Neural progenitor cell (in vitro differentiated cells): ENCODE measurements at regions not wholly inside any gene's neighbourhood (a gene's known extent, or its start where the extent isn't known, plus 50 kb on each side); places are given as distances from the start of the nearest gene placed in this dataset.

Source experiments
- DNase-seq: peaks from one replicate; pipeline ENCODE4 v3.0.0-alpha.2; 2016; ENCODE audit warnings: low spot score
- H2AFZ ChIP-seq: fragments of 200-600 bp; sonication (generic); replicated peaks from 2 replicates; pipeline ENCODE4 v1.6.1; 2016; ENCODE audit warnings: antibody characterized with exemption
- H3F3A ChIP-seq: fragments of 200-600 bp; sonication (generic); 2 replicates; pipeline ENCODE4 v1.6.1; 2016; ENCODE audit warnings: antibody characterized with exemption, low read depth
- H3K27ac ChIP-seq: fragments of 200-600 bp; sonication (generic); 2 replicates; pipeline ENCODE4 v1.5.1; 2016; ENCODE audit warnings: mild to moderate bottlenecking
- H3K27me3 ChIP-seq: fragments of 200-600 bp; sonication (generic); 2 replicates; pipeline ENCODE4 v1.6.1; 2016; ENCODE audit warnings: mild to moderate bottlenecking, moderate library complexity
- H3K36me3 ChIP-seq: fragments of 200-600 bp; sonication (generic); 2 replicates; pipeline ENCODE4 v1.5.1; 2016
- H3K4me1 ChIP-seq: fragments of 200-600 bp; sonication (generic); 2 replicates; pipeline ENCODE4 v1.6.1; 2016; ENCODE audit warnings: mixed run types
- H3K4me2 ChIP-seq: fragments of 200-600 bp; sonication (generic); 2 replicates; pipeline ENCODE4 v1.6.1; 2016
- H3K4me3 ChIP-seq: fragments of 200-600 bp; sonication (generic); 2 replicates; pipeline ENCODE4 v1.5.1; 2016
- H3K79me2 ChIP-seq: fragments of 200-600 bp; sonication (generic); 2 replicates; pipeline ENCODE4 v1.6.1; 2016; ENCODE audit warnings: low read depth
- H3K9ac ChIP-seq: fragments of 200-600 bp; sonication (generic); 2 replicates; pipeline ENCODE4 v1.6.1; 2016
- H3K9me3 ChIP-seq: fragments of 200-600 bp; sonication (generic); 2 replicates; pipeline ENCODE4 v1.5.1; 2016; ENCODE audit warnings: low read depth
- H4K20me1 ChIP-seq: fragments of 200-600 bp; sonication (generic); 2 replicates; pipeline ENCODE4 v1.6.1; 2016; ENCODE audit warnings: low read depth
- H3K27ac Mint-ChIP-seq: 3 replicates; pipeline ENCODE4 v1.8.0; 2021; ENCODE audit warnings: mixed read lengths
- H3K27me3 Mint-ChIP-seq: 2 replicates; pipeline ENCODE4 v1.8.0; 2022; ENCODE audit warnings: low read depth, mild to moderate bottlenecking, inconsistent platforms, moderate library complexity, mixed read lengths; ENCODE audit not compliant: insufficient read depth
- H3K36me3 Mint-ChIP-seq: 3 replicates; pipeline ENCODE4 v1.8.0; 2021; ENCODE audit warnings: mixed read lengths
- H3K4me1 Mint-ChIP-seq: 3 replicates; pipeline ENCODE4 v1.8.0; 2021; ENCODE audit warnings: mixed read lengths
- H3K4me3 Mint-ChIP-seq: 3 replicates; pipeline ENCODE4 v1.8.0; 2021; ENCODE audit warnings: mild to moderate bottlenecking, moderate library complexity, mixed read lengths
- H3K9me3 Mint-ChIP-seq: 3 replicates; pipeline ENCODE4 v1.8.0; 2020; ENCODE audit warnings: mixed read lengths
- EZH2 ChIP-seq: fragments of 200-600 bp; sonication (generic); IDR thresholded peaks from 2 replicates; pipeline ENCODE4 v1.6.1; 2017; ENCODE audit warnings: antibody characterized with exemption, mild to moderate bottlenecking, moderate library complexity
- EZH2phosphoT487 ChIP-seq: fragments of 200-600 bp; sonication (generic); IDR thresholded peaks from 2 replicates; pipeline ENCODE4 v1.6.1; 2017; ENCODE audit warnings: antibody characterized with exemption
- TF ChIP-seq, protein P1 (sequence below): fragments of 200-600 bp; sonication (generic); IDR thresholded peaks from 2 replicates; pipeline ENCODE4 v1.5.1; 2017; ENCODE audit warnings: antibody characterized with exemption, mild to moderate bottlenecking

DNA sequence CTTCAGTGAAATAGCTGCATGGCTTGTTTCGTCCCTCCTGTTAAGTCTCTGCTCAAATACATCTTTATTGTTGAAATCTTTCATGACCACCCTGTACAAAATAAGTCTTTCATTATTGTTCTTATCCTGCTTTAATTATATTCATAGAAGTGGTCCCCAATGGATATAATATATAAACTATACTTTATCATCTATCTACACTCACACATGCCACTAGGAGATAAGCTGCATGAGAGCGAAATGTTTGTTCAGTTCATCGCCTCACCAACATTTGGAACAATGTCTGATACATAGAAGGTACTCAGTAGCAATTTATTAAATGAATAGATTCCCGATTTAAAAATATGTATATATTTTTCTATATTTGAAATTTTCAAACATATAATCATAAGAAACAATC lies 254.0 kb upstream of the ATXN7L3B start:
- Histone ChIP-seq H3K79me2 (no peaks in the 10 kb centered on the region), H2AFZ (no peak overlapping the region), H3F3A (no peaks in the 10 kb centered on the region), H3K27me3 (no peaks in the 10 kb centered on the region), H3K36me3 (no peaks in the 10 kb centered on the region), H4K20me1 (no peaks in the 10 kb centered on the region), H3K4me2 (no peak overlapping the region), H3K9ac (no peak overlapping the region), H3K27ac (no peak overlapping the region), H3K4me3 (no peak overlapping the region), H3K9me3 (no peaks in the 10 kb centered on the region), H3K4me1 (no peaks in the 10 kb centered on the region)
- no peak for DNase-seq
- no peaks in the 10 kb centered on the region for H3K27me3 Mint-ChIP-seq
- H3K36me3 Mint-ChIP-seq: no peaks in the 10 kb centered on the region
- TF ChIP-seq, protein P1, sequence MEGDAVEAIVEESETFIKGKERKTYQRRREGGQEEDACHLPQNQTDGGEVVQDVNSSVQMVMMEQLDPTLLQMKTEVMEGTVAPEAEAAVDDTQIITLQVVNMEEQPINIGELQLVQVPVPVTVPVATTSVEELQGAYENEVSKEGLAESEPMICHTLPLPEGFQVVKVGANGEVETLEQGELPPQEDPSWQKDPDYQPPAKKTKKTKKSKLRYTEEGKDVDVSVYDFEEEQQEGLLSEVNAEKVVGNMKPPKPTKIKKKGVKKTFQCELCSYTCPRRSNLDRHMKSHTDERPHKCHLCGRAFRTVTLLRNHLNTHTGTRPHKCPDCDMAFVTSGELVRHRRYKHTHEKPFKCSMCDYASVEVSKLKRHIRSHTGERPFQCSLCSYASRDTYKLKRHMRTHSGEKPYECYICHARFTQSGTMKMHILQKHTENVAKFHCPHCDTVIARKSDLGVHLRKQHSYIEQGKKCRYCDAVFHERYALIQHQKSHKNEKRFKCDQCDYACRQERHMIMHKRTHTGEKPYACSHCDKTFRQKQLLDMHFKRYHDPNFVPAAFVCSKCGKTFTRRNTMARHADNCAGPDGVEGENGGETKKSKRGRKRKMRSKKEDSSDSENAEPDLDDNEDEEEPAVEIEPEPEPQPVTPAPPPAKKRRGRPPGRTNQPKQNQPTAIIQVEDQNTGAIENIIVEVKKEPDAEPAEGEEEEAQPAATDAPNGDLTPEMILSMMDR: no peak
- TF ChIP-seq EZH2: no peak
- H3K4me1 Mint-ChIP-seq: no peaks in the 10 kb centered on the region
- no peak overlapping the region for H3K4me3 Mint-ChIP-seq
- no peaks in the 10 kb centered on the region for H3K9me3 Mint-ChIP-seq
- H3K27ac Mint-ChIP-seq: no peak overlapping the region

- Histone ChIP-seq H3K27me3 (no peaks in the 10 kb centered on the region), H3K36me3 (no peaks in the 10 kb centered on the region), H3K4me2 (no peak overlapping the region), H3F3A (no peaks in the 10 kb centered on the region), H3K9me3 (no peaks in the 10 kb centered on the region), H2AFZ (no peak overlapping the region), H3K4me3 (no peak overlapping the region), H3K4me1 (no peaks in the 10 kb centered on the region), H3K9ac (no peak overlapping the region), H3K79me2 (no peaks in the 10 kb centered on the region), H3K27ac (no peak overlapping the region), H4K20me1 (no peaks in the 10 kb centered on the region)
- Mint-ChIP-seq H3K27me3 (no peaks in the 10 kb centered on the region), H3K27ac (no peak overlapping the region), H3K36me3 (no peaks in the 10 kb centered on the region), H3K4me3 (no peak overlapping the region), H3K9me3 (no peaks in the 10 kb centered on the region), H3K4me1 (no peaks in the 10 kb centered on the region)
- no peak for DNase-seq
- TF ChIP-seq, protein P1: no peak
- TF ChIP-seq EZH2 (no peak), EZH2phosphoT487 (no peak)
Observed at GRCh38 chr12:74285773-74286172, 251.9 kb upstream of the ATXN7L3B start.

GRCh38 chr12:74286254-74286653 lies 251.4 kb upstream of the ATXN7L3B start:
- no peak overlapping the region for H3K4me2 ChIP-seq
- no peak overlapping the region for H3K9ac ChIP-seq
- H3K9me3 Mint-ChIP-seq: no peaks in the 10 kb centered on the region
- H2AFZ ChIP-seq: no peak overlapping the region
- no peaks in the 10 kb centered on the region for H3K79me2 ChIP-seq
- no peak for TF ChIP-seq EZH2
- TF ChIP-seq, protein P1: no peak
- no peak for TF ChIP-seq EZH2phosphoT487
- H3K36me3 Mint-ChIP-seq: no peaks in the 10 kb centered on the region
- H3K4me3 Mint-ChIP-seq: no peak overlapping the region
- H3K27ac Mint-ChIP-seq: no peak overlapping the region
- no peaks in the 10 kb centered on the region for H3K4me1 Mint-ChIP-seq
- no peaks in the 10 kb centered on the region for H4K20me1 ChIP-seq
- H3K9me3 ChIP-seq: no peaks in the 10 kb centered on the region
- H3K4me3 ChIP-seq: no peak overlapping the region
- H3K27ac ChIP-seq: no peak overlapping the region
- no peaks in the 10 kb centered on the region for H3K27me3 Mint-ChIP-seq
- no peaks in the 10 kb centered on the region for H3K27me3 ChIP-seq
- no peaks in the 10 kb centered on the region for H3K4me1 ChIP-seq
- H3K36me3 ChIP-seq: no peaks in the 10 kb centered on the region
- no peak for DNase-seq
- H3F3A ChIP-seq: no peaks in the 10 kb centered on the region
